BLaER1 treated with 17β-estradiol and CSF1 and Interleukin-3, amounts not matched to agents 10 nM and 100 nM (cell line): ENCODE measurements at regions not wholly inside any gene's neighbourhood (a gene's known extent, or its start where the extent isn't known, plus 50 kb on each side); places are given as distances from the start of the nearest gene placed in this dataset.
"Not testable (repeated sequence)": the region's sequence is repeated elsewhere in the genome, so short reads cannot be mapped to it uniquely, and the experiment has no call there.

Experiments
- H3K27ac ChIP-seq, 11 experiments: shearing (Covaris generic); formaldehyde crosslinking; 2 replicates each; pipeline ENCODE4 v1.8.1; 2022
- H3K27me3 ChIP-seq, 11 experiments: shearing (Covaris generic); formaldehyde crosslinking; 2 replicates each; pipeline ENCODE4 v1.8.1; 2022
- H3K36me3 ChIP-seq, 11 experiments: shearing (Covaris generic); formaldehyde crosslinking; 2 replicates each; pipeline ENCODE4 v1.8.1; 2022
- H3K4me1 ChIP-seq, 10 experiments: shearing (Covaris generic); formaldehyde crosslinking; 2 replicates each; pipeline ENCODE4 v1.8.1; 2022
- H3K4me2 ChIP-seq, 11 experiments: shearing (Covaris generic); formaldehyde crosslinking; 2 replicates each; pipeline ENCODE4 v1.8.1; 2022
- H3K4me3 ChIP-seq, 10 experiments: shearing (Covaris generic); formaldehyde crosslinking; 2 replicates each; pipeline ENCODE4 v1.8.1; 2022
- H3K9ac ChIP-seq, 11 experiments: shearing (Covaris generic); formaldehyde crosslinking; 2 replicates each; pipeline ENCODE4 v1.8.1; 2022
- H3K9me3 ChIP-seq, 11 experiments: shearing (Covaris generic); formaldehyde crosslinking; replicated peaks in 1 of 11; 2 replicates each; pipeline ENCODE4 v1.8.1; 2022
- H4K20me1 ChIP-seq, 11 experiments: shearing (Covaris generic); formaldehyde crosslinking; 2 replicates each; pipeline ENCODE4 v1.8.1; 2022
- Cebpa-rat ChIP-seq, 11 experiments: shearing (Covaris generic); IDR thresholded peaks; 2 replicates each; pipeline ENCODE4 v1.8.1; 2022

GRCh38 chr3:178206521-178206920 is 329.7 kb upstream of the KCNMB2 start:
- peaks cover 0 to 16% (median 2%) of the 10 kb centered on the region in 10 experiments; a peak in 6 of 20 replicates for H3K4me1 ChIP-seq
- H3K4me2 ChIP-seq: no peak overlapping the region
- H4K20me1 ChIP-seq: no peaks in the 10 kb centered on the region
- no peak overlapping the region for H3K27ac ChIP-seq
- H3K9ac ChIP-seq: no peak overlapping the region
- H3K27me3 ChIP-seq: no peaks in the 10 kb centered on the region
- H3K9me3 ChIP-seq: no peaks in the 10 kb centered on the region
- no peak for TF ChIP-seq Cebpa-rat (IDR thresholded peaks at IDR 0.05)
- no peak overlapping the region for H3K4me3 ChIP-seq
- H3K36me3 ChIP-seq: no peaks in the 10 kb centered on the region

GRCh38 chr3:178207161-178207560 is 329.1 kb upstream of the KCNMB2 start:
- H3K36me3 ChIP-seq, H4K20me1 ChIP-seq, H3K4me3 ChIP-seq, H3K27ac ChIP-seq, H3K9me3 ChIP-seq, H3K27me3 ChIP-seq, H3K4me2 ChIP-seq, H3K9ac ChIP-seq: not testable (repeated sequence)
- peaks cover 0 to 12% (median under 1%) of the 10 kb centered on the region in 10 experiments; a peak in 6 of 20 replicates for H3K4me1 ChIP-seq

- not testable (repeated sequence) for H4K20me1 ChIP-seq, H3K27me3 ChIP-seq, H3K4me1 ChIP-seq, H3K9ac ChIP-seq, H3K9me3 ChIP-seq, H3K27ac ChIP-seq, H3K36me3 ChIP-seq, H3K4me2 ChIP-seq, H3K4me3 ChIP-seq
Observed at GRCh38 chr3:178207627-178208026, 328.6 kb upstream of the KCNMB2 start.

- not testable (repeated sequence) for H3K4me1 ChIP-seq, H4K20me1 ChIP-seq, H3K4me2 ChIP-seq, H3K9me3 ChIP-seq, H3K36me3 ChIP-seq, H3K27ac ChIP-seq, H3K4me3 ChIP-seq, H3K9ac ChIP-seq, H3K27me3 ChIP-seq
Observed at GRCh38 chr3:178209116-178209515, 327.1 kb upstream of the KCNMB2 start.

GRCh38 chr3:178209618-178210017 is 326.6 kb upstream of the KCNMB2 start:
- H3K27me3 ChIP-seq, H3K27ac ChIP-seq, H3K36me3 ChIP-seq, H4K20me1 ChIP-seq, H3K9me3 ChIP-seq, H3K4me3 ChIP-seq, H3K4me2 ChIP-seq, H3K4me1 ChIP-seq, H3K9ac ChIP-seq: not testable (repeated sequence)

- H3K4me2 ChIP-seq, H3K27ac ChIP-seq, H3K27me3 ChIP-seq, H3K9ac ChIP-seq, H3K9me3 ChIP-seq, H3K4me1 ChIP-seq, H3K4me3 ChIP-seq, H4K20me1 ChIP-seq, H3K36me3 ChIP-seq: not testable (repeated sequence)
Observed at GRCh38 chr3:178211086-178211485, 325.1 kb upstream of the KCNMB2 start.

- no peak overlapping the region for H3K4me3 ChIP-seq
Observed at GRCh38 chr3:178217479-178217878, 318.8 kb upstream of the KCNMB2 start.

GRCh38 chr3:178218231-178218630 is 318.0 kb upstream of the KCNMB2 start:
- Histone ChIP-seq H3K4me2 (no peak overlapping the region), H4K20me1 (no peaks in the 10 kb centered on the region), H3K36me3 (no peaks in the 10 kb centered on the region), H3K9ac (no peak overlapping the region), H3K4me3 (no peak overlapping the region), H3K27me3 (no peaks in the 10 kb centered on the region), H3K27ac (no peak overlapping the region), H3K4me1 (no peaks in the 10 kb centered on the region), H3K9me3 (peaks cover 0 to 13% (median 7%) of the 10 kb centered on the region in 11 experiments; a peak in 9 of 22 replicates)
- TF ChIP-seq Cebpa-rat (IDR thresholded peaks at IDR 0.05): no peak

More at GRCh38 chr3:178217479-178217878, 318.8 kb upstream of the KCNMB2 start:
- no peaks in the 10 kb centered on the region for H3K36me3 ChIP-seq
- no peak overlapping the region for H3K27ac ChIP-seq
- H3K9ac ChIP-seq: no peak overlapping the region
- H3K9me3 ChIP-seq: peaks cover 0 to 13% (median 7%) of the 10 kb centered on the region in 11 experiments; a peak in 9 of 22 replicates
- H3K4me1 ChIP-seq: no peaks in the 10 kb centered on the region
- no peaks in the 10 kb centered on the region for H4K20me1 ChIP-seq
- TF ChIP-seq Cebpa-rat (IDR thresholded peaks at IDR 0.05): no peak
- no peaks in the 10 kb centered on the region for H3K27me3 ChIP-seq
- H3K4me2 ChIP-seq: no peak overlapping the region

GRCh38 chr3:178219661-178220060 is 316.6 kb upstream of the KCNMB2 start:
- H3K9me3 ChIP-seq: peaks cover 0 to 13% (median 7%) of the 10 kb centered on the region in 11 experiments; a peak in 9 of 22 replicates
- H3K27ac ChIP-seq, H3K27me3 ChIP-seq, H3K4me2 ChIP-seq, H3K4me3 ChIP-seq, H3K4me1 ChIP-seq, H3K9ac ChIP-seq, H4K20me1 ChIP-seq, H3K36me3 ChIP-seq: not testable (repeated sequence)

- H3K27ac ChIP-seq: no peak overlapping the region
- H3K9me3 ChIP-seq: peaks cover 0 to 13% (median 7%) of the 10 kb centered on the region in 11 experiments; a peak in 9 of 22 replicates
- no peaks in the 10 kb centered on the region for H3K4me1 ChIP-seq
- H3K9ac ChIP-seq: no peak overlapping the region
- H3K4me3 ChIP-seq: no peak overlapping the region
- no peaks in the 10 kb centered on the region for H3K36me3 ChIP-seq
- no peak overlapping the region for H3K4me2 ChIP-seq
- H4K20me1 ChIP-seq: no peaks in the 10 kb centered on the region
- H3K27me3 ChIP-seq: no peaks in the 10 kb centered on the region
- no peak for TF ChIP-seq Cebpa-rat (IDR thresholded peaks at IDR 0.05)
Observed at GRCh38 chr3:178223876-178224275, 312.4 kb upstream of the KCNMB2 start.

- Histone ChIP-seq H3K27me3 (no peaks in the 10 kb centered on the region), H3K9me3 (peaks cover 0 to 4% (median 0%) of the 10 kb centered on the region in 11 experiments; a peak in 2 of 22 replicates), H3K4me1 (no peaks in the 10 kb centered on the region), H3K4me2 (no peak overlapping the region), H3K36me3 (no peaks in the 10 kb centered on the region), H3K27ac (no peak overlapping the region), H3K4me3 (no peak overlapping the region), H3K9ac (no peak overlapping the region), H4K20me1 (no peaks in the 10 kb centered on the region)
- TF ChIP-seq Cebpa-rat (IDR thresholded peaks at IDR 0.05): no peak
Observed at GRCh38 chr3:178226094-178226493, 310.1 kb upstream of the KCNMB2 start.
